Tibial artery (tissue), 4 donors: ENCODE measurements at regions not wholly inside any gene's neighbourhood (a gene's known extent, or its start where the extent isn't known, plus 50 kb on each side); places are given as distances from the start of the nearest gene placed in this dataset.

Experiments used
- DNase-seq, 2 donors: peaks; one replicate each; pipeline ENCODE4 v3.0.0-alpha.2; 2019
- H3K27ac ChIP-seq, 2 donors: fragments of 200-600 bp; sonication (generic) in 1 of 2; 1 replicate in 1 of 2; 2 replicates in 1 of 2; pipeline ENCODE4 v1.5.1; 2018 to 2019; ENCODE audit warnings: mild to moderate bottlenecking in 1 of 2
- H3K27me3 ChIP-seq, 2 donors: fragments of 200-600 bp; sonication (generic) in 1 of 2; one replicate each; pipeline versions ENCODE4 v1.5.1 to v1.6.0; 2016 to 2019
- H3K36me3 ChIP-seq, 3 donors: fragments of 200-600 bp; sonication (generic) in 2 of 3; one replicate each; pipeline ENCODE4 v1.5.1; 2016 to 2019; ENCODE audit warnings: mild to moderate bottlenecking in 2 of 3
- H3K4me1 ChIP-seq, 4 donors: fragments of 200-600 bp; sonication (generic) in 2 of 4; 1 replicate in 3 of 4; 2 replicates in 1 of 4; pipeline ENCODE4 v1.5.1; 2016 to 2019
- H3K4me3 ChIP-seq, 2 donors: fragments of 200-600 bp; sonication (generic) in 1 of 2; 1 replicate in 1 of 2; 2 replicates in 1 of 2; pipeline ENCODE4 v1.5.1; 2018 to 2019; ENCODE audit warnings: mild to moderate bottlenecking in 2 of 2
- H3K9me3 ChIP-seq, 3 donors: fragments of 200-600 bp; sonication (generic) in 1 of 3; one replicate each; pipeline ENCODE4 v1.5.1; 2016 to 2019
- CTCF ChIP-seq, 2 experiments: fragments of 200-600 bp in 1 of 2; fragments of 450-650 bp in 1 of 2; IDR thresholded peaks; one replicate each; pipeline ENCODE4 v1.5.1; 2017 to 2019; ENCODE audit warnings: antibody characterized with exemption in 2 of 2, mild to moderate bottlenecking in 1 of 2, moderate library complexity in 1 of 2
- intact Hi-C: fragments of 100-400 bp; cut with DNase I; formaldehyde crosslinking; loops from one replicate; pipeline ENCODE4 v1.15.0; 2023; ENCODE audit warnings: low total_unique reads

GRCh38 chr9:135020481-135021392 lies 66.7 kb upstream of the OLFM1 start:
- intact Hi-C loops: no loop called here
- H3K27me3 ChIP-seq: peaks cover 0 to 49% of the 10 kb centered on the region in 2 donors
- H3K9me3 ChIP-seq: no peaks in the 10 kb centered on the region
- TF ChIP-seq CTCF (IDR thresholded peaks at IDR 0.05): no peak
- H3K4me3 ChIP-seq: no peak overlapping the region
- H3K4me1 ChIP-seq: no peaks in the 10 kb centered on the region
- DNase-seq: no peak
- no peak overlapping the region for H3K27ac ChIP-seq
- H3K36me3 ChIP-seq: no peaks in the 10 kb centered on the region

GRCh38 chr9:135021393-135021789 lies 66.1 kb upstream of the OLFM1 start:
- intact Hi-C loops: no loop called here
- no peak overlapping the region for H3K4me3 ChIP-seq
- no peaks in the 10 kb centered on the region for H3K9me3 ChIP-seq

GRCh38 chr9:135022191-135022870 lies 65.1 kb upstream of the OLFM1 start:
- Histone ChIP-seq H3K9me3 (no peaks in the 10 kb centered on the region), H3K27me3 (peaks cover 0 to 39% of the 10 kb centered on the region in 2 donors), H3K27ac (no peak overlapping the region), H3K4me3 (no peak overlapping the region), H3K4me1 (no peaks in the 10 kb centered on the region), H3K36me3 (no peaks in the 10 kb centered on the region)
- DNase-seq: no peak
- no peak for TF ChIP-seq CTCF (IDR thresholded peaks at IDR 0.05)
- intact Hi-C loops: no loop called here

More at GRCh38 chr9:135021393-135021789, 66.1 kb upstream of the OLFM1 start:
- no peaks in the 10 kb centered on the region for H3K36me3 ChIP-seq
- peaks cover 0 to 48% of the 10 kb centered on the region in 2 donors for H3K27me3 ChIP-seq
- no peaks in the 10 kb centered on the region for H3K4me1 ChIP-seq
- no peak overlapping the region for H3K27ac ChIP-seq
- DNase-seq: no peak
- TF ChIP-seq CTCF (IDR thresholded peaks at IDR 0.05): no peak

- peaks cover 0 to 36% of the 10 kb centered on the region in 2 donors for H3K27me3 ChIP-seq
- H3K4me1 ChIP-seq: no peaks in the 10 kb centered on the region
- intact Hi-C loops: no loop called here
- no peak for TF ChIP-seq CTCF (IDR thresholded peaks at IDR 0.05)
- no peak overlapping the region for H3K27ac ChIP-seq
- no peaks in the 10 kb centered on the region for H3K36me3 ChIP-seq
- H3K4me3 ChIP-seq: no peak overlapping the region
- H3K9me3 ChIP-seq: no peaks in the 10 kb centered on the region
- no peak for DNase-seq
These were observed 64.2 kb upstream of the OLFM1 start for GRCh38 chr9:135023088-135023785.

- H3K27me3 ChIP-seq: peaks cover 0 to 30% of the 10 kb centered on the region in 2 donors
- H3K27ac ChIP-seq: no peak overlapping the region
- no peak for DNase-seq
- no peaks in the 10 kb centered on the region for H3K4me1 ChIP-seq
- intact Hi-C loops: no loop called here
- H3K36me3 ChIP-seq: no peaks in the 10 kb centered on the region
- TF ChIP-seq CTCF (IDR thresholded peaks at IDR 0.05): no peak
- H3K9me3 ChIP-seq: no peaks in the 10 kb centered on the region
- no peak overlapping the region for H3K4me3 ChIP-seq
These were observed 63.6 kb upstream of the OLFM1 start for GRCh38 chr9:135023786-135024405.
